OCI-LY1 (cell line): ENCODE measurements at regions not wholly inside any gene's neighbourhood (a gene's known extent, or its start where the extent isn't known, plus 50 kb on each side); places are given as distances from the start of the nearest gene placed in this dataset.

ENCODE experiments used
- H2AFZ ChIP-seq: fragments of 200-600 bp; sonication (generic), shearing (Covaris generic); 2 replicates; pipeline ENCODE4 v1.6.0; 2014; ENCODE audit warnings: antibody characterized with exemption, mild to moderate bottlenecking, low read length
- H3F3A ChIP-seq: fragments of 200-600 bp; sonication (generic), shearing (Covaris generic); 2 replicates; pipeline ENCODE4 v1.6.0; 2014; ENCODE audit warnings: mild to moderate bottlenecking, antibody characterized with exemption, low read length, moderate library complexity; ENCODE audit not compliant: insufficient read depth
- H3K27ac ChIP-seq: fragments of 200-600 bp; sonication (generic); 2 replicates; pipeline ENCODE4 v1.5.1; 2014; ENCODE audit warnings: low read length, mixed run types, mild to moderate bottlenecking, low read depth; ENCODE audit not compliant: poor library complexity, severe bottlenecking
- H3K27me3 ChIP-seq: fragments of 200-600 bp; sonication (generic); 2 replicates; pipeline ENCODE4 v1.6.0; 2014; ENCODE audit warnings: antibody characterized with exemption, mild to moderate bottlenecking, low read length, moderate library complexity; ENCODE audit not compliant: insufficient read depth
- H3K36me3 ChIP-seq: fragments of 200-600 bp; sonication (generic); 2 replicates; pipeline ENCODE4 v1.6.1; 2014; ENCODE audit warnings: mild to moderate bottlenecking, antibody characterized with exemption, low read length, moderate library complexity, mixed read lengths; ENCODE audit not compliant: insufficient read depth
- H3K4me1 ChIP-seq: fragments of 200-600 bp; sonication (generic); 2 replicates; pipeline ENCODE4 v1.5.1; 2014; ENCODE audit warnings: mild to moderate bottlenecking, low read length, moderate library complexity; ENCODE audit not compliant: insufficient read depth, severe bottlenecking
- H3K4me2 ChIP-seq: fragments of 200-600 bp; sonication (generic), shearing (Covaris generic); 2 replicates; pipeline ENCODE4 v1.6.1; 2014; ENCODE audit warnings: low read length
- H3K4me3 ChIP-seq: fragments of 200-600 bp; sonication (generic); 2 replicates; pipeline ENCODE4 v1.5.1; 2014; ENCODE audit warnings: low read length, low read depth, mild to moderate bottlenecking, mixed read lengths; ENCODE audit not compliant: poor library complexity, severe bottlenecking
- H3K79me2 ChIP-seq: fragments of 200-600 bp; shearing (Covaris generic); 2 replicates; pipeline ENCODE4 v1.6.1; 2016; ENCODE audit warnings: mixed run types, low read length, mixed read lengths; ENCODE audit not compliant: insufficient read depth
- H3K9ac ChIP-seq: fragments of 200-600 bp; sonication (generic), shearing (Covaris generic); 2 replicates; pipeline ENCODE4 v1.6.1; 2014; ENCODE audit warnings: mild to moderate bottlenecking, low read length, mixed read lengths
- H3K9me2 ChIP-seq: fragments of 200-600 bp; sonication (generic), shearing (Covaris generic); 2 replicates; pipeline ENCODE4 v1.6.1; 2014; ENCODE audit warnings: low read depth, mild to moderate bottlenecking, low read length, mixed read lengths
- H3K9me3 ChIP-seq: fragments of 200-600 bp; shearing (Covaris generic); 2 replicates; pipeline ENCODE4 v1.6.1; 2014; ENCODE audit warnings: low read length, mixed read lengths
- H4K20me1 ChIP-seq: fragments of 200-600 bp; sonication (generic), shearing (Covaris generic); 2 replicates; pipeline ENCODE4 v1.6.0; 2016; ENCODE audit warnings: mild to moderate bottlenecking, low read length; ENCODE audit not compliant: insufficient read depth
- CTCF ChIP-seq: fragments of 200-600 bp; sonication (generic), shearing (Covaris generic); IDR thresholded peaks from 2 replicates; pipeline ENCODE4 v1.5.1; 2017; ENCODE audit warnings: mild to moderate bottlenecking, antibody characterized with exemption, low read length, moderate library complexity, mixed read lengths
- EZH2 ChIP-seq: fragments of 200-600 bp; sonication (generic), shearing (Covaris generic); IDR thresholded peaks from 2 replicates; pipeline ENCODE4 v1.8.0; 2017; ENCODE audit warnings: borderline replicate concordance, mixed run types, mild to moderate bottlenecking, antibody characterized with exemption, low read length, moderate library complexity, mixed read lengths

DNA sequence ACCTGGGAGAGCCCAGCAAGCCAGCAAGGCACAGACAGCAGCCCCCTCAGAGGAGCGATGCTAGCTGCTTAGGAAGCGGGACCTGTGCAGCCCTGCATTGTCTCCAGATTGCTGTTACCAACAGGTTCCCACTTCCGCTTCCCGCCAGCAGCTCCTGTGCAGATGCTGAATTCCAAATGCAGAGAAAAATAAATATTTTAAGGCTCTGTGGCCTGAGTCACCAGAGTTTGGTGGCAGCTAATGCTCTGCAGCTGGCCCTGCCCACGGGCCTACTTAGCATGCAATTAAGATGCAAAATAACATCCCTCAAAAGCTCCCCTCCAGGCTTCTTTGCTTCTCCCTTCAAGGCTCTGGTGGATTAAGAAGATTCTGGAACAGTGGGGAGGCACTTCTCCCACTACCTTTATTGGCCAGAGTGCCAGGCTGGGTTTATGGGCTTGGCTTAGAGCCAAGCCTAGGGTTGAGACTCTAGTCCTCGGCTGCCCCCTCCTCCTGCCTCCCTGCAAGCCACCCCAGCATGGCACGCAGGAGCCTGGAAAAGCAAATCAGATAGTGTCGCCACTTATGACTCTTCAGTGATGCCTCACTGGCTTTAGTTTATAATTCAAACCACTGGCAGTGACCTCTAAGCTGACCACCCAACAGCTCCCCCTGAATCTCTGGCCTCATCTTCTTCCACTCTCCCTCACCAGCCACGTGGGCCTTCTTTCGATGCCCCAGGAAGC, 207.1 kb upstream of the ZC3H12A start:
- H3K9me2 ChIP-seq: no peaks in the 10 kb centered on the region
- 0 out of 2 replicates have a peak, but pooled peaks cover 5% of the 10 kb centered on the region for H3K27me3 ChIP-seq
- no peaks in the 10 kb centered on the region for H3K79me2 ChIP-seq
- H3K4me2 ChIP-seq: no peak overlapping the region
- H2AFZ ChIP-seq: no peak overlapping the region
- H3K9me3 ChIP-seq: no peaks in the 10 kb centered on the region
- no peaks in the 10 kb centered on the region for H3F3A ChIP-seq
- no peak overlapping the region for H3K27ac ChIP-seq
- no peak overlapping the region for H3K4me3 ChIP-seq
- H3K36me3 ChIP-seq: no peaks in the 10 kb centered on the region
- no peaks in the 10 kb centered on the region for H3K4me1 ChIP-seq
- H4K20me1 ChIP-seq: no peaks in the 10 kb centered on the region
- no peak overlapping the region for H3K9ac ChIP-seq
- TF ChIP-seq EZH2: no peak
- no peak for TF ChIP-seq CTCF

DNA sequence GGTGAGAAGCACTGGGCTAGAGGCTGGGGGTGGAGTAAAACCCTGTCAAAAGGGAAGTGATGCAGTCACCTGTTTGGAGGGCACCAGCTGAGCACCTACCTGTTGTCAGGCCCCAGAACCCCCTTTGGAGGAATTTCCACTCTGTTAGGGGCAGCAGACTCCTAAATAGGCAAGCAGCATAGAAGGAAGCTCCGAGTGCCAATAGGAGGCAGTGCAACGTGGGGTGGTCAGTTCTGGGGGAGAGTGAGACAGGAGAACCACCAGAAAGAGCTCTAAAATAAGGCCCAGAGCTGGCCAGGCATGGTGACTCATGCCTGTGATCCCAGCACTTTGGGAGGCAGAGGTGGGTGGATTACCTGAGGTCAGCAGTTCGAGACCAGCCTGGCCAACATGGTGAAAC, 203.7 kb upstream of the ZC3H12A start:
- Histone ChIP-seq H3K4me1 (no peaks in the 10 kb centered on the region), H3K27me3 (no peaks in the 10 kb centered on the region)

DNA sequence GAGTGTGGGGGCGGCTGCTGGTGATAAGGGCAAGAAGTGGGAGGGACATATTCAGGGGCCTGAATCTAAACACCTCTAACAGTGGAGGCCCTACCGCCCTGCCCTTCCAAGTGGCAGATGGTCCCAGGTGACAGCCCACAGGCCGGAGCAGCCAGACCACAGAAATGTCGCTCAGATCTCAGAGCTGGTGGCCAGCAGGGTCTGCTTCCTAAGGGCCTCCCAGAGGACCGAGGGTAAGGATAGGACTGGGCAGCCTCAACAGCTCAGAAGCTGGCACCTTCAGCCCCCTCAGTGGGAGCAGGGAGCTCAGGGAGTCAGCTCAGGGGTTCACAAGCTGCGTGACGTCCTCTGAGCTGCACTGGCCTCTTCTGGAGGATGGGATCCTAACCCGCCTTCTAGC, 201.8 kb upstream of the ZC3H12A start:
- H3F3A ChIP-seq: no peaks in the 10 kb centered on the region
- H3K9ac ChIP-seq: no peak overlapping the region
- no peak overlapping the region for H3K4me2 ChIP-seq
- no peak overlapping the region for H2AFZ ChIP-seq
- no peaks in the 10 kb centered on the region for H3K79me2 ChIP-seq
- no peaks in the 10 kb centered on the region for H3K36me3 ChIP-seq
- no peak for TF ChIP-seq CTCF
- TF ChIP-seq EZH2: no peak
- no peaks in the 10 kb centered on the region for H3K9me2 ChIP-seq
- no peaks in the 10 kb centered on the region for H4K20me1 ChIP-seq
- H3K27ac ChIP-seq: no peak overlapping the region
- H3K4me3 ChIP-seq: no peak overlapping the region
- no peaks in the 10 kb centered on the region for H3K9me3 ChIP-seq
- no peaks in the 10 kb centered on the region for H3K27me3 ChIP-seq
- no peaks in the 10 kb centered on the region for H3K4me1 ChIP-seq

More for the DNA sequence above, 203.7 kb upstream of the ZC3H12A start:
- no peak overlapping the region for H3K4me2 ChIP-seq
- TF ChIP-seq CTCF: no peak
- TF ChIP-seq EZH2: no peak
- no peaks in the 10 kb centered on the region for H3F3A ChIP-seq
- H4K20me1 ChIP-seq: no peaks in the 10 kb centered on the region
- H3K9ac ChIP-seq: no peak overlapping the region
- no peaks in the 10 kb centered on the region for H3K9me3 ChIP-seq
- H2AFZ ChIP-seq: no peak overlapping the region
- H3K4me3 ChIP-seq: no peak overlapping the region
- H3K79me2 ChIP-seq: no peaks in the 10 kb centered on the region
- H3K9me2 ChIP-seq: no peaks in the 10 kb centered on the region
- no peak overlapping the region for H3K27ac ChIP-seq
- H3K36me3 ChIP-seq: no peaks in the 10 kb centered on the region
